CD4-positive, alpha-beta T cell treated with Interleukin-1 beta for 1 hour (primary cell): ENCODE measurements at regions not wholly inside any gene's neighbourhood (a gene's known extent, or its start where the extent isn't known, plus 50 kb on each side); places are given as distances from the start of the nearest gene placed in this dataset.

ENCODE experiments used
- DNase-seq, 2 donors: peaks; one replicate each; pipeline ENCODE4 v3.0.0-alpha.2; 2020 to 2022

- DNase-seq, result no peak
Observed at GRCh38 chr1:221900678-221901077, 158.8 kb upstream of the DUSP10 start.

GRCh38 chr1:221897321-221897721, 155.4 kb upstream of the DUSP10 start:
- no peak for DNase-seq

DNA sequence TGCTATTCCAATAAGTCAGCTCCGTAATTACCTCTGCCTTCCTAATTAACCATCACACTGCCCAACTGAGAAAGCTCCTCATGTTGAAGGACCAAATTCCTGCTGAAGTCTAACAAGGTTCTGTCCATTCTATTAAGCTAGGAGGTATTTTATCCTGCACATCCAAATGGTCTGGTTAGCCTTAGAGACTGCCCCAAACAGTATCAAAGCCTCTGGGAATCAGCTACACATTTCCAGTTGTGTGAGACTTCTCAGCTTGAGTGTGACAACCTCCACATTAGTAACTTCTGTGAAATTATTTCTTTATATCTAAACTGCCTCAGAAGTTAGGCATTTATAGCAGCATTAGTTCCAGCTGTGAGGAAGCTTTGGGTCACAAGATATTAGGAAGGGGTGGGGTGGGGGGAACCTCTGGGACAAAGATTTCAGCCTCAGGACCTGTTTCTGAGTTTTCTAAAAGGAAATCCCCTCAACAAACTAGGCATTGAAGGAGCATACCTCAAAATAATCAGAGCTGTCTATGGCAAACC, 150.5 kb upstream of the DUSP10 start:
- no peak for DNase-seq

DNA sequence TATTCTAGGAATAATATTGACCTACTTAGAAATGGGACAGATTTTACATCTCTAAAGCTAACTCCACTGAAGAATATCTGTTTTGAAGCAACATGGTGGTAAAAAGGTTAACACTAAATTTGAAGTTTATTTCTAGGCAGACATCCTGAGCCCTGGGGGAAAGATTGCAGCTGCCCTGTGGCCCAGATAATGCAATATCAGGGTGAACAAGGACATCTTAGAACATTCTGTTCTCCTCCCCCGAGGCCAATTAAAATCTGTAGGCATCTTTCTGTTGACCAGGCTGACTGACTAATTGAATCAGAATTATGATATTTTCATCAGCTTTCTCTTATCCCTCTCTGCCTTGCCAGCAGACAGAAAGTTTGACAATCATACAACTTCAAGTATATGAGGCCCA, 149.8 kb upstream of the DUSP10 start:
- DNase-seq, result no peak

DNA sequence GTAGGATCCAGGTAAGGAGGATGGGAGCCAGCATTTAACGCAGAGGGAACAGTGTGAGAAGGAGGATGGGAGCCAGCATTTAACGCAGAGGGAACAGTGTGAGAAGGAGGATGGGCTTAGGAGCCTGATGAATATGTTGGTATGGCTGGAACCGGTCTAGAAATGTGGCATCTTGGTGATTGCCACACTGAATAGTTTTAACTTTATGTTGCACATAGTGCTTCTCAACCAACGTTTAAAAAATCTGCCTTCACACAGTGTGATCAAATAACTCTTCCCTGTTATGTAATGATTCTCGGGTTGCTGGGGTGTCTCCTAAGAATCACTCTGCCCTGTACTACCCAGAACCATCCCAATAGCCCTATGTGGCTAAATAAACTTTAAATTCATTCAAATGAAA, 146.9 kb upstream of the DUSP10 start:
- DNase-seq, result no peak

- no peak for DNase-seq
Observed at GRCh38 chr1:221888218-221888617, 146.3 kb upstream of the DUSP10 start.

DNA sequence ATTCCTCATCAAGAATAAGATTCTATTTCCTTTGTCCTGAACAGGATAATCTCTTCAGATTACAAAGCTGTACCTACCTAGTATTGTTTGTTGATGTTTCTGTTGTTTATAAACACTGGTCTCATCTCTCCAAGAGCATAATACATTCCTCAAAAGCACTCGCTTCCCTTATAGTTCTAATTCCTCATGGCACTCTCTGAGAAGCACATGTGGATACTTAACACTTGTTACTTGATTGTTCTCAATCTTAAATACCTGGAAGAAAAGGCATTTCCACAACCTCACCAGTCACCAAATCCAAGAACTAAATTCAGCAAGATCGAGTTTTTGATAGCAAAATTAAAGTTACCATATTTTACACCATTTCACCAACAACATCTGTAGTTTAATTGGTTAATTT, 145.9 kb upstream of the DUSP10 start:
- DNase-seq, result no peak

GRCh38 chr1:221887415-221887746, 145.5 kb upstream of the DUSP10 start:
- no peak for DNase-seq

- no peak for DNase-seq
Observed at GRCh38 chr1:221886743-221887414, 145.0 kb upstream of the DUSP10 start.

DNA sequence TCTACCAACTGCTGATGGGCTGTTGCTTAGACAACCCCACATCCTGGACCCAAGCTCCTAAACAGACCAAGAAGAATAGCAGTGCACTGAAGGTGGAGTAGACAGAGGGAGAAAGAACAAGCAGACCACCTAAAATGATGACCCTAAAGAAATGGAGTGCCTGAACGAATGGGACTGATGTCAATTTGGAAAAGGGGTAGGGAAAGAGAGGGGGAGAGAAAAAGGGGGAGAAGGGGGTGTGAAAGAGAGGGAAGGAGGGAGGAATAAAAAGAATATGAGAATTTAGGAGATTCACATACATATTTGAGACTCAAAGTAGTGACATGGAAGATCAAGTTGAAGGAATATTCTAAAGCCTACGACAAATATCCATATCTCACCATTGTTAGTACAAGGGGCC, 144.4 kb upstream of the DUSP10 start:
- DNase-seq, result no peak

DNA sequence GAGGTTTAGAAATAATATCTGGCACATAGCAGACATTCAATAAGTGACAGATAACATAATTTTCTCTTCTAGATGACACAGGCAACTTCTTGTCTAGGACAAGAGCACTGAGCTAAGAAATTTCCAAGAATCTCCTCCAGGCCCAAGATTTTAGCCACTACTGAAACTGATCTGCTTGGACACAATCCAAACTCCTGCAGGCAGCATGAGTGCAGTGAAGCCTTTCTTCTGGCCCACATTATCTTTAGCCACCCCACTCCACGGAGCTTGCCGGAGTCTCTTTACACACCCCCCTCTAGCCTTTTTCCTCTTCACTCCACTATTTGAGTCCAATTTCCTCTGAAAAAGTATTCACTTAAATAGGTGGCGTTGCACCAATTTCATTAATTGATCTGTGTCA, 142.9 kb upstream of the DUSP10 start:
- DNase-seq, result no peak

GRCh38 chr1:221881805-221882581, 140.1 kb upstream of the DUSP10 start:
- no peak for DNase-seq

GRCh38 chr1:221880182-221880581, 138.3 kb upstream of the DUSP10 start:
- DNase-seq, result no peak

GRCh38 chr1:221878134-221878533, 136.2 kb upstream of the DUSP10 start:
- DNase-seq, result no peak

- DNase-seq, result no peak
Observed at GRCh38 chr1:221877311-221877710, 135.4 kb upstream of the DUSP10 start.

DNA sequence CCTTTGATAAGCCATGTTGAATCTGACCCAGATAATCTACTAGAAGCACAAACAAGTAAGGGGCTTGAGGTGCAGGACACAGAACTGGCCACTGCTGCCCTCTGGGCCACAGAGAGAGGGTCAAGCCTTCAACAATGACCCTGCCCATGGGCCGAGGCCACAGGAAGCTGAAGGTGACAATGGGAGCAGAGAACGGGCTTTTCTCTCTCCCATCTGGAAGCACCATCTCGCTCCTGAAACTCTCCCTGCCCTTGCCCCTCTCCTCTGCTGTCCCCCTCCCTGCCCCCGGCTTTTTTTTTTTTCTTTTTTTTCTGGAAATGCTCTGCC, 133.1 kb upstream of the DUSP10 start:
- no peak for DNase-seq

DNA sequence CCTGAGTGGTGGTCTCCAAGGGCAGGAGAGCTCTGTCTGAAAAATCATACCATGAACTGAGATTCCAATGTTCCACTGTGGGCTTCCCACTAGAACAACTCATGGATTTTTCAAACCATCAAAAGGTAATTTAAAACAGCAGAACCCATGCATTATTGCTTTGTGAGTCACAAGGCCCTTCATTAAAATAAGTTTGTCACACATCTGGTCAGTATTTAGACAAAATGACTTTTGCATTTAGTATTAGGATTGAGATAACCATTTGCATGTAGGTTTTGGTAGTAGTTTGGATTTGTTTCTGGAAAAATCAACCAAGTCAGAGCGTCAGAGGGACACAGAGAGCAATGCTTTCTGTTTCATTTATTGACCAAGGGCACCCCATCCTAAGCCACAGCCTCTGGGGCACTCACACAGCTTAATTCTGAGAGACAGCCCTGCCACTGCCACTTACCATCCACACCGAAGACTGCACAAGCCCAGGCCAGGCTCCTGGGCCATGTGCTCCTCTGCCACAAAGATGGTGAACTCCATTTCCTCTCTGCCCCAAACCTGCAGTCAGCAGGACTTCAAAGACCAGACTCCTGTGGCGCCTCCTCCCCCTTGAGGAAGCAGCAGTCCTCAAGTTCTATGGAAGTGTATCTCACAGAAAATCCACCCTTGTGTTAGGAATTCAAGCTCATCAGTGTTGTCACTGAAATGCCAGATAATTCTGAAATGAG, 132.6 kb upstream of the DUSP10 start:
- DNase-seq, result no peak

DNA sequence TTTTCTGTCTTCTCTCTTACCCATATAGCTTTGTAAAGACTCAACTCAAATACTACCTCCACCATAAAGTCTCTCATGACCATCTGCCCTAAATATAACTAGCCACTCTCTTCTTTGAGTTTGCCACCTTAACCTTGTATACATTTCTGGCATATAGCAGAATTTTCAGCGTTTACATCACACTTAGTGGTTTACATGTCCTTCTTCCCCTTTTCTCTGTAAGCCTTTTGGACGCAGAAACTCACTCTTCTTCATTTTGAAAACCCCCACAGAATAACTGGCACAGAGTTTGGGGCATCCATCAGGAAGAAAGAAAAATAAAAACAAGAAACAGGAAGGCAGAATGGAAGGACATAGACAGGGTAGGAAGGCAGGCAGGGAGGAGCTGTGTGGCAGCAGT, 131.8 kb upstream of the DUSP10 start:
- DNase-seq, result no peak

GRCh38 chr1:221871056-221871455, 129.2 kb upstream of the DUSP10 start:
- no peak for DNase-seq

DNA sequence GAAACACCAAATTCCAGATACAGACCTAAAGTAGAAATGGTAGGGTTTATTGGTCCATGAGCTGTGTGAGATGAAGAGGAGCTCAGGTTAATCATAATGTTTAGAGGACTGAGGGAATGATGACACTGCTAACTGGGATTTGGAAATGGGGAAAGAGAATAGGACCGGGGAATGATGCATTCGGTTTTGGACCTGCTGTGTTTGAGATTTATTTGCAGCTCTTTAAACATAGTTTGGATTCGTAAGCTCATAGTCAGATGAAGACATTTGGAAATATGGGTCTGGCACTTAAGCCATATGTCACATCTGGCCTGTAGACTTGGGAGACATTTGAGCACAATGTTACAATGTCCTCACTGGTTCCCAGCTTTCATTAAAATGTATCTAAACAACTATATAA, 127.9 kb upstream of the DUSP10 start:
- no peak for DNase-seq

- no peak for DNase-seq
Observed at GRCh38 chr1:221868593-221869303, 126.9 kb upstream of the DUSP10 start.

DNA sequence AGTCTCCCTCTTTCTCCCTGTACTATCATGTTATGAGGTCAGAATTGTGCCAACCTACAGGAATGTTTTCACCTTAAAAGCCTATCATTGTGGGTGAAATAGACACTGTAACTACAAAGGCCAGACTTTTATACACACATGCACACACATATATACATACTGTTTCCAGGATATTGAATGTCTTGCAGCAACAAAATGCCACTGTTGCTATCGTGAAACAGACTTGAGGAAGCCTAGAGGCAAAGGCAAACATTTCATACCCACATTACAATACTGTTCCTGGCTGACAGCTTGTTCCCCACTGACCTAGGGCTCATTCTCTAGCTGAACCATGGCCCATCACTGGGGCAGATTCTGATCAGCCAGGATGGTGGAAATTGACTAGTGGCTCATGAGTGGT, 125.1 kb upstream of the DUSP10 start:
- no peak for DNase-seq

DNA sequence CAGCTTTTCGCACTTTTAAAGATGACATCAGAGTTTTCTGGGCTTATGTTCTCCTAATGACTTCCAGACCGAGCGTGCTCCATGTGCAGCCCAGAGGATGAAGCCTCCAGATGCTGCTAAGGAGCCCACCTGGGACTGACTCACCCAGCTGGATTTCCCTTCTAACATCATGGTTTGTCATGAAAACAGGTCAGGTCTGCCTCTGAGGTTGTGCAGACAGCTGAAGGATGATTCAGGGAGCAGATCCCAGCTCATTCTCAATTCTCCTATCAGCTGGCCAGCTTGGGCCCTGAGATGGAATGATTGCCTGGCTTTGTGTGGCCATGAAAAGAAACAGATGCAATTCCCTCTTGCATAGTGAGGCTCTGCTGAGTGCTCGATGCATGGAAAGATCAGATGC, 123.9 kb upstream of the DUSP10 start:
- DNase-seq, result no peak
